GM12878 (cell line): ENCODE measurements at regions not wholly inside any gene's neighbourhood (a gene's known extent, or its start where the extent isn't known, plus 50 kb on each side); places are given as distances from the start of the nearest gene placed in this dataset.

Source experiments
- ATAC-seq: fragments of 200-7000 bp; cut with Tn5 transposase; 3 replicates; pipeline ENCODE4 v1.9.1; 2020; ENCODE audit warnings: mild to moderate bottlenecking, moderate library complexity
- BruUV-seq: library from RNA; stranded (reverse); fragments of 400-500 nt; replicated peaks from 2 replicates; lab custom pipeline; 2021; lab: Mats Ljungman, UMichigan
- CTCF ChIA-PET: fragments of 300-600 bp; sonication (Branson Sonifier 250); formaldehyde crosslinking; extraction: SDS; loops from one replicate; lab custom pipeline; 2021; ENCODE audit warnings: inconsistent platforms; lab: Yijun Ruan, JAX
- POLR2A ChIA-PET: fragments of 350-600 bp; formaldehyde crosslinking; extraction: SDS; loops from one replicate; lab custom pipeline; 2021; ENCODE audit warnings: inconsistent platforms; lab: Charles Lee
- RAD21 ChIA-PET: fragments of 300-600 bp; sonication (Branson Sonifier 250); formaldehyde crosslinking; loops from one replicate; lab custom pipeline; 2023; ENCODE audit warnings: antibody characterized with exemption; ENCODE audit not compliant: unreplicated experiment; lab: Charles Lee
- SMC1A ChIA-PET: fragments of 300-600 bp; sonication (Branson Sonifier 250); formaldehyde crosslinking; loops from one replicate; lab custom pipeline; 2023; ENCODE audit not compliant: unreplicated experiment, uncharacterized antibody; lab: Charles Lee
- DNase-seq: peaks from one replicate; pipeline ENCODE4 v3.0.0-alpha.2; 2011; ENCODE audit warnings: low read depth, low spot score
- FAIRE-seq: peaks from 3 replicates; lab custom pipeline; 2011; peaks lifted over from hg19 to GRCh38; lab: Jason Lieb, UNC
- H2AFZ ChIP-seq: 2 replicates; pipeline ENCODE4 v1.6.0; 2011; ENCODE audit warnings: low read depth, low read length, control low read depth; ENCODE audit not compliant: control insufficient read depth
- H3K27ac ChIP-seq: 2 replicates; pipeline ENCODE4 v1.5.1; 2011; ENCODE audit warnings: control low read depth; ENCODE audit not compliant: control insufficient read depth, insufficient read depth
- H3K27me3 ChIP-seq, 2 experiments: replicated peaks in 1 of 2; 2 replicates each; pipeline versions ENCODE4 v1.6.0 to v1.6.1; 2011; ENCODE audit warnings: low read length in 1 of 2; ENCODE audit not compliant: control insufficient read depth in 2 of 2, insufficient read depth in 2 of 2
- H3K36me3 ChIP-seq, 2 experiments: 2 replicates each; pipeline ENCODE4 v1.5.1; 2011; ENCODE audit warnings: low read length in 1 of 2; ENCODE audit not compliant: control insufficient read depth in 2 of 2, insufficient read depth in 2 of 2
- H3K4me1 ChIP-seq: 2 replicates; pipeline ENCODE4 v1.6.1; 2011; ENCODE audit warnings: mild to moderate bottlenecking, low read length, moderate library complexity, mixed read lengths; ENCODE audit not compliant: control insufficient read depth, insufficient read depth
- H3K4me2 ChIP-seq: 2 replicates; pipeline ENCODE4 v1.6.0; 2011; ENCODE audit warnings: control low read depth; ENCODE audit not compliant: control insufficient read depth, insufficient read depth
- H3K4me3 ChIP-seq: fragments of 200-600 bp; sonication (generic); 2 replicates; pipeline ENCODE4 v1.5.1; 2016
- H3K79me2 ChIP-seq: 2 replicates; pipeline ENCODE4 v1.6.0; 2011; ENCODE audit warnings: low read length; ENCODE audit not compliant: control insufficient read depth, insufficient read depth
- H3K9ac ChIP-seq: 2 replicates; pipeline ENCODE4 v1.8.0; 2011; ENCODE audit warnings: low read length, control low read depth, mixed read lengths; ENCODE audit not compliant: control insufficient read depth, insufficient read depth
- H3K9me3 ChIP-seq: replicated peaks from 3 replicates; pipeline ENCODE4 v1.5.1; 2011; ENCODE audit warnings: mild to moderate bottlenecking, low read length; ENCODE audit not compliant: control insufficient read depth, insufficient read depth
- H4K20me1 ChIP-seq: 2 replicates; pipeline ENCODE4 v1.6.0; 2011; ENCODE audit not compliant: control insufficient read depth, insufficient read depth
- EP300 ChIP-seq, 2 experiments: fragments of 150-350 bp in 1 of 2; IDR thresholded peaks; 2 replicates each; pipeline ENCODE4 v1.6.1; 2011 to 2012; ENCODE audit warnings: low read depth in 2 of 2, low read length in 2 of 2, borderline replicate concordance in 1 of 2, improper control_type of control experiment in 1 of 2, inconsistent platforms in 1 of 2; ENCODE audit not compliant: control insufficient read depth in 1 of 2
- IKZF1 ChIP-seq: fragments of 450-650 bp; conservative IDR thresholded peaks from 2 replicates; pipeline ENCODE4 v1.6.1; 2017; ENCODE audit warnings: antibody characterized with exemption, mild to moderate bottlenecking
- KLF5 ChIP-seq: fragments of 450-650 bp; IDR thresholded peaks from 2 replicates; pipeline ENCODE4 v1.6.1; 2014; ENCODE audit warnings: mild to moderate bottlenecking; ENCODE audit not compliant: partially characterized antibody
- NRF1 ChIP-seq: conservative IDR thresholded peaks from 2 replicates; pipeline ENCODE4 v1.6.1; 2011; ENCODE audit warnings: mild to moderate bottlenecking, low read depth, low read length, improper control_type of control experiment
- TARDBP ChIP-seq: IDR thresholded peaks from 2 replicates; pipeline ENCODE4 v1.6.1; 2016; ENCODE audit warnings: borderline replicate concordance
- TCF3 ChIP-seq: IDR thresholded peaks from 2 replicates; pipeline ENCODE4 v1.6.1; 2012; ENCODE audit warnings: low read depth, mild to moderate bottlenecking, low read length, borderline replicate concordance; ENCODE audit not compliant: insufficient read depth
- ZNF274 ChIP-seq: IDR thresholded peaks from one replicate; pipeline ENCODE4 v1.8.0; 2011; ENCODE audit not compliant: insufficient read length, insufficient read depth
- WGBS: methylation state at CpG from one replicate; pipeline ENCODE4 v1.1.6; 2016; ENCODE audit warnings: low lambda C conversion rate; ENCODE audit not compliant: insufficient replicate concordance, insufficient coverage; ENCODE audit errors: missing lambda C conversion rate; 5-methylcytosine and 5-hydroxymethylcytosine counted together
- in situ Hi-C: fragments of 300-500 bp; cut with MboI; formaldehyde crosslinking; loops from 9 replicates; pipeline ENCODE4 v1.14.3; 2018; ENCODE audit warnings: mixed read lengths
- intact Hi-C: fragments of 100-400 bp; cut with micrococcal nuclease; formaldehyde crosslinking; loops from one replicate; pipeline ENCODE4 v1.14.2; 2022; ENCODE audit not compliant: unreplicated experiment
- TF ChIP-seq, protein P1 (sequence below): fragments of 450-650 bp; IDR thresholded peaks from 2 replicates; pipeline ENCODE4 v1.6.1; 2017; ENCODE audit warnings: mild to moderate bottlenecking, moderate library complexity
- TF ChIP-seq, protein P2 (sequence below): fragments of 450-650 bp; IDR thresholded peaks from 2 replicates; pipeline ENCODE4 v1.6.1; 2017; ENCODE audit warnings: antibody characterized with exemption, mild to moderate bottlenecking, moderate library complexity
- TF ChIP-seq, protein P3 (sequence below): fragments of 150-350 bp; IDR thresholded peaks from 2 replicates; pipeline ENCODE4 v1.6.1; 2014; ENCODE audit warnings: mild to moderate bottlenecking, low read depth, low read length
- TF ChIP-seq, protein P4 (sequence below): fragments of 450-650 bp; IDR thresholded peaks from 2 replicates; pipeline ENCODE4 v1.6.1; 2016; ENCODE audit warnings: mild to moderate bottlenecking, moderate library complexity, borderline replicate concordance

DNA sequence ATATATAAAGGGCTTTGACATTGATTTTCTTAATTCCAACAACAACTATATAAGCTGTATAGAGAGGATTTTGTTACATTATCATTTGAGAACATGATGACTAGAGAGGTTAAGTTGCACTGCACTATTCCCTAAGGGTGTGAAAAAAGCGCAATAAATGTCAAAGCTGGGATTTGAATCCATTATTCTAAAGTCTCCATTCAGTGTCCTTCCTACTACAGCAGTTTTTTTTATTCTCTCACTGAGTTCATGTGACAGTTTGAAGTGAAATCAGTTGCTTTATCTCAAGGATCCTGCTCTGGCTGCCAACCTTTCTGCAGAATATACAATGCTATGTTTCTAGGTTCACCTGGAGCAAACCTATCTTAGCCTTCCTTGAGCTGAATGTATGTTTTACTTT, 177.5 kb downstream of the ANKRD50 start:
- no TSS peak for BruUV-seq
- ChIA-PET SMC1A (no interaction called here), POLR2A (no interaction called here), CTCF (no interaction called here), RAD21 (no interaction called here)
- FAIRE-seq (no peak), DNase-seq (no peak), ATAC-seq (no peak)
- H3K79me2 ChIP-seq, result no peaks in the 10 kb centered on the region
- no peaks in the 10 kb centered on the region for H3K9me3 ChIP-seq
- H3K4me3 ChIP-seq, result no peak overlapping the region
- H3K9ac ChIP-seq, result no peak overlapping the region
- H3K4me1 ChIP-seq, result no peaks in the 10 kb centered on the region
- intact Hi-C loops (no loop called here), in situ Hi-C loops (no loop called here)
- no peaks in the 10 kb centered on the region for H3K36me3 ChIP-seq
- H3K27me3 ChIP-seq, result no peaks in the 10 kb centered on the region; a peak in 1 of 4 replicates
- WGBS, result 40% methylated on average over 1 of the region's 1 CpG
- no peak overlapping the region for H3K4me2 ChIP-seq
- no peaks in the 10 kb centered on the region for H4K20me1 ChIP-seq
- no peak overlapping the region for H3K27ac ChIP-seq
- H2AFZ ChIP-seq, result no peak overlapping the region
- TF ChIP-seq KLF5 (no peak), NRF1 (no peak), EP300 (IDR thresholded peaks at IDR 0.05; ENCODE audit: borderline replicate concordance in 1 of 2, control insufficient read depth in 1 of 2, low read depth in 2 of 2, low read length in 2 of 2) (no peak), TARDBP (no peak), ZNF274 (no peak), TCF3 (no peak), IKZF1 (no peak)
- TF ChIP-seq, protein P1, sequence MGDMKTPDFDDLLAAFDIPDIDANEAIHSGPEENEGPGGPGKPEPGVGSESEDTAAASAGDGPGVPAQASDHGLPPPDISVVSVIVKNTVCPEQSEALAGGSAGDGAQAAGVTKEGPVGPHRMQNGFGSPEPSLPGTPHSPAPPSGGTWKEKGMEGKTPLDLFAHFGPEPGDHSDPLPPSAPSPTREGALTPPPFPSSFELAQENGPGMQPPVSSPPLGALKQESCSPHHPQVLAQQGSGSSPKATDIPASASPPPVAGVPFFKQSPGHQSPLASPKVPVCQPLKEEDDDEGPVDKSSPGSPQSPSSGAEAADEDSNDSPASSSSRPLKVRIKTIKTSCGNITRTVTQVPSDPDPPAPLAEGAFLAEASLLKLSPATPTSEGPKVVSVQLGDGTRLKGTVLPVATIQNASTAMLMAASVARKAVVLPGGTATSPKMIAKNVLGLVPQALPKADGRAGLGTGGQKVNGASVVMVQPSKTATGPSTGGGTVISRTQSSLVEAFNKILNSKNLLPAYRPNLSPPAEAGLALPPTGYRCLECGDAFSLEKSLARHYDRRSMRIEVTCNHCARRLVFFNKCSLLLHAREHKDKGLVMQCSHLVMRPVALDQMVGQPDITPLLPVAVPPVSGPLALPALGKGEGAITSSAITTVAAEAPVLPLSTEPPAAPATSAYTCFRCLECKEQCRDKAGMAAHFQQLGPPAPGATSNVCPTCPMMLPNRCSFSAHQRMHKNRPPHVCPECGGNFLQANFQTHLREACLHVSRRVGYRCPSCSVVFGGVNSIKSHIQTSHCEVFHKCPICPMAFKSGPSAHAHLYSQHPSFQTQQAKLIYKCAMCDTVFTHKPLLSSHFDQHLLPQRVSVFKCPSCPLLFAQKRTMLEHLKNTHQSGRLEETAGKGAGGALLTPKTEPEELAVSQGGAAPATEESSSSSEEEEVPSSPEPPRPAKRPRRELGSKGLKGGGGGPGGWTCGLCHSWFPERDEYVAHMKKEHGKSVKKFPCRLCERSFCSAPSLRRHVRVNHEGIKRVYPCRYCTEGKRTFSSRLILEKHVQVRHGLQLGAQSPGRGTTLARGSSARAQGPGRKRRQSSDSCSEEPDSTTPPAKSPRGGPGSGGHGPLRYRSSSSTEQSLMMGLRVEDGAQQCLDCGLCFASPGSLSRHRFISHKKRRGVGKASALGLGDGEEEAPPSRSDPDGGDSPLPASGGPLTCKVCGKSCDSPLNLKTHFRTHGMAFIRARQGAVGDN, result no peak
- TF ChIP-seq, protein P2, sequence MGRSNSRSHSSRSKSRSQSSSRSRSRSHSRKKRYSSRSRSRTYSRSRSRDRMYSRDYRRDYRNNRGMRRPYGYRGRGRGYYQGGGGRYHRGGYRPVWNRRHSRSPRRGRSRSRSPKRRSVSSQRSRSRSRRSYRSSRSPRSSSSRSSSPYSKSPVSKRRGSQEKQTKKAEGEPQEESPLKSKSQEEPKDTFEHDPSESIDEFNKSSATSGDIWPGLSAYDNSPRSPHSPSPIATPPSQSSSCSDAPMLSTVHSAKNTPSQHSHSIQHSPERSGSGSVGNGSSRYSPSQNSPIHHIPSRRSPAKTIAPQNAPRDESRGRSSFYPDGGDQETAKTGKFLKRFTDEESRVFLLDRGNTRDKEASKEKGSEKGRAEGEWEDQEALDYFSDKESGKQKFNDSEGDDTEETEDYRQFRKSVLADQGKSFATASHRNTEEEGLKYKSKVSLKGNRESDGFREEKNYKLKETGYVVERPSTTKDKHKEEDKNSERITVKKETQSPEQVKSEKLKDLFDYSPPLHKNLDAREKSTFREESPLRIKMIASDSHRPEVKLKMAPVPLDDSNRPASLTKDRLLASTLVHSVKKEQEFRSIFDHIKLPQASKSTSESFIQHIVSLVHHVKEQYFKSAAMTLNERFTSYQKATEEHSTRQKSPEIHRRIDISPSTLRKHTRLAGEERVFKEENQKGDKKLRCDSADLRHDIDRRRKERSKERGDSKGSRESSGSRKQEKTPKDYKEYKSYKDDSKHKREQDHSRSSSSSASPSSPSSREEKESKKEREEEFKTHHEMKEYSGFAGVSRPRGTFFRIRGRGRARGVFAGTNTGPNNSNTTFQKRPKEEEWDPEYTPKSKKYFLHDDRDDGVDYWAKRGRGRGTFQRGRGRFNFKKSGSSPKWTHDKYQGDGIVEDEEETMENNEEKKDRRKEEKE, result no peak
- TF ChIP-seq, protein P3, sequence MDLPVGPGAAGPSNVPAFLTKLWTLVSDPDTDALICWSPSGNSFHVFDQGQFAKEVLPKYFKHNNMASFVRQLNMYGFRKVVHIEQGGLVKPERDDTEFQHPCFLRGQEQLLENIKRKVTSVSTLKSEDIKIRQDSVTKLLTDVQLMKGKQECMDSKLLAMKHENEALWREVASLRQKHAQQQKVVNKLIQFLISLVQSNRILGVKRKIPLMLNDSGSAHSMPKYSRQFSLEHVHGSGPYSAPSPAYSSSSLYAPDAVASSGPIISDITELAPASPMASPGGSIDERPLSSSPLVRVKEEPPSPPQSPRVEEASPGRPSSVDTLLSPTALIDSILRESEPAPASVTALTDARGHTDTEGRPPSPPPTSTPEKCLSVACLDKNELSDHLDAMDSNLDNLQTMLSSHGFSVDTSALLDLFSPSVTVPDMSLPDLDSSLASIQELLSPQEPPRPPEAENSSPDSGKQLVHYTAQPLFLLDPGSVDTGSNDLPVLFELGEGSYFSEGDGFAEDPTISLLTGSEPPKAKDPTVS, result no peak
- TF ChIP-seq, protein P4, sequence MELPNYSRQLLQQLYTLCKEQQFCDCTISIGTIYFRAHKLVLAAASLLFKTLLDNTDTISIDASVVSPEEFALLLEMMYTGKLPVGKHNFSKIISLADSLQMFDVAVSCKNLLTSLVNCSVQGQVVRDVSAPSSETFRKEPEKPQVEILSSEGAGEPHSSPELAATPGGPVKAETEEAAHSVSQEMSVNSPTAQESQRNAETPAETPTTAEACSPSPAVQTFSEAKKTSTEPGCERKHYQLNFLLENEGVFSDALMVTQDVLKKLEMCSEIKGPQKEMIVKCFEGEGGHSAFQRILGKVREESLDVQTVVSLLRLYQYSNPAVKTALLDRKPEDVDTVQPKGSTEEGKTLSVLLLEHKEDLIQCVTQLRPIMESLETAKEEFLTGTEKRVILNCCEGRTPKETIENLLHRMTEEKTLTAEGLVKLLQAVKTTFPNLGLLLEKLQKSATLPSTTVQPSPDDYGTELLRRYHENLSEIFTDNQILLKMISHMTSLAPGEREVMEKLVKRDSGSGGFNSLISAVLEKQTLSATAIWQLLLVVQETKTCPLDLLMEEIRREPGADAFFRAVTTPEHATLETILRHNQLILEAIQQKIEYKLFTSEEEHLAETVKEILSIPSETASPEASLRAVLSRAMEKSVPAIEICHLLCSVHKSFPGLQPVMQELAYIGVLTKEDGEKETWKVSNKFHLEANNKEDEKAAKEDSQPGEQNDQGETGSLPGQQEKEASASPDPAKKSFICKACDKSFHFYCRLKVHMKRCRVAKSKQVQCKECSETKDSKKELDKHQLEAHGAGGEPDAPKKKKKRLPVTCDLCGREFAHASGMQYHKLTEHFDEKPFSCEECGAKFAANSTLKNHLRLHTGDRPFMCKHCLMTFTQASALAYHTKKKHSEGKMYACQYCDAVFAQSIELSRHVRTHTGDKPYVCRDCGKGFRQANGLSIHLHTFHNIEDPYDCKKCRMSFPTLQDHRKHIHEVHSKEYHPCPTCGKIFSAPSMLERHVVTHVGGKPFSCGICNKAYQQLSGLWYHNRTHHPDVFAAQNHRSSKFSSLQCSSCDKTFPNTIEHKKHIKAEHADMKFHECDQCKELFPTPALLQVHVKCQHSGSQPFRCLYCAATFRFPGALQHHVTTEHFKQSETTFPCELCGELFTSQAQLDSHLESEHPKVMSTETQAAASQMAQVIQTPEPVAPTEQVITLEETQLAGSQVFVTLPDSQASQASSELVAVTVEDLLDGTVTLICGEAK, result no peak
